ENCODE measurements at regions not wholly inside any gene's neighbourhood (a gene's known extent, or its start where the extent isn't known, plus 50 kb on each side); places are given as distances from the start of the nearest gene placed in this dataset.
"Not testable (repeated sequence)": the region's sequence is repeated elsewhere in the genome, so short reads cannot be mapped to it uniquely, and the experiment has no call there.

DNA sequence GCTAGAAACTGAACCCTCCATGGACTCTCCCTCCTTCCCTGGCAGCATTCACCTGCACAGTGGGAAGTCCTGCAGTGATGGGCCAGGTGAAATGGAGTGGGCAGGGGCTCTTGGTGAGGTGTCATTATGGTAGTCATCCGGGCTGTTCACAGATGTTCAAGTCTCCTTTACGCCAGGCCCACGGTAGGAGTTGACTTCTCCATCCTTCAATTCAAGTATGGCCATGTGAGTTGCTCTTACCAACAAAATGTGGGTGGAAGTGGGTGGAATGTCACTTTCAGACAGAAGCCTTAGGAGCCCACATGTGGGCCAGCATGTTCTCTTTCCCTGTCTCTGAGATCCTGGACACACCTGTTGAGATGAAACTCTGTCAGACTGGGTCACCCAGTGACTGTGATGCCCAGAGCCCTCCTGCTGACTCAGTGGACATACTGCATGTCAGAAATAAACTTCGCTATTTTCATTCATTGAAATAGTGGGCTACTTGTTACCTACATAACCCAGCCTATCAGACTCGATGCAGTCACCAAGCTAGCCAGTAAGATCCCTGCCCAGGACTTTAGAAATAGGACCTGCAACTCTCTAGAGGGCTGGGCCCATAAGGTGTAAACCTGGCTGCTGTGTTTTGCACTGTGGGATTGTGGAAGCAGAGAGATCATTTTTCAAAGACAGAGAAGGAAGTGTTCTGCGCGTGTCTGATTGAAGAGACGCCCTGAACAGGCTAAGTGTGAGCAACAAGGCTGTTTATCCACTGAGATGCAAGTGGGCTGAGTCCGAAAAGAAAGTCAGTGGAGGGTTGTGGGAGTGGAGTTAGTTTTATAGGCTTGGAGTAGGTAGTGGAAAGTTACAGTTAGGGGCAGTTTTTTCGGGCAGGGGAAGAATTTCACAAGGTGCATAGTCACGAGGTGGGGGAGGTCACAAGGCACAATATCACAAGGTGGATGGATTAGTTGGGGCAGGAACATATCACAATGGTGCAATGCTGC is 174.4 kb downstream of the TRIM43 start:
- not testable (repeated sequence) for DNase-seq (ENCODE audit: low read depth)

DNA sequence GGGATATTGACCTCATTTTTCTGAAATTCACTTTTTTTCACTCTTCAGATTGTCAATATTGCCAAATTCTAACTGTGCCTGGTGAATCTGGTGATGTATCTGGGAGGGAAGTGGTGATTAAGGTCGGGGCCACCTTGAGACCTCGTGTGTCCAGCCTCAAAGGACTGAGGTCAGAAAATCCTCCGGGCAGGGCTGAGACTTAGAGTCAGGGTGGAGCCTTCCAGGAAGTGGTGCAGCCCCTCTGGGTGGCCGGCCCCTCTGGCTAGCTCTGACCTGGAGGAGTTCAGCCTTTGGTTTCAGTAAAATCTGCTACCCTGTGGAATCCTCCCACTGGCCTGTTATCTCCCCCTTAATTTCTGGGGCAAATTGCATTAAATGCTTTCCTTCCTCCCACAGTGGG is 175.7 kb downstream of the TRIM43 start:
- DNase-seq (ENCODE audit: low read depth), result not testable (repeated sequence)

DNA sequence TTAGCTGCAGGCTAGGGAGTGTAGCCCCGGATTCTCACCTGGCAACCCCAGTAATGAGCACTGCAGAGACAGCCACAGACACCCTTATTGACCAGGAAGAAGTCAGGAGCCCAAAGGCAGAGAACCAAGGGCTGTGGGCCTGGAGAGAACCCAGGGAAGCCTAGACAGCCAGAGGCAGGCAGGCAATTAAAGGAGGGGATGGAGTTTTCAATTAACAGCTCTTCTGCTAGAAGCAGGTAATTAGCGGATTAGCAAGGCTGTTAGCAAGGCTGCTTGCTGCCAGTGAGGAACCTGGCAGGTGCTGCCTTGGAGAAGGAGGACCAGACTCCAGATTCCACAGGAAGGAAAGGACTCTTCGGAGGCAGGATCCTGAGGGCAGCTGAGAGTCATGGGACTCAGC is 176.1 kb downstream of the TRIM43 start:
- DNase-seq (ENCODE audit: low read depth), result not testable (repeated sequence)

DNA sequence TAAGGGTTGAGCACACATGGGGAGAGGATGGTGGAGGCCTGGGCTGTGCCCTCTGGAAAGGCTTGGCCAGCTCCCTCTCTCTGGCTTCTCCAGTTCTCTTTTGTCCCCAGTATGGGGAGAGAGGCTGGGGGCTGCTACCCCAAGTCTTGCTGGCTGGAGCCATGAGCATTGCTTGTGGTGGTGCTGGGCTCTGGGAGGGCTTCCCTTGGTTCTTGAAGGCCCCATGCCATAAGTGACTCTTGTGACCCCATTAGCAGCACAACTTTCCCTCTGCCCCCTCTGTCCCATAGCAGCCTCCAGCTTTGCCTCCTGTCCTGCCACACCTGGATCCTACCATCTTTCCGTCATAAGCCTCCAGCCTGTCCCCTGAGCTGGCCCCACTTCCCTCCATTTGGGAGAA is 177.5 kb downstream of the TRIM43 start:
- DNase-seq (ENCODE audit: low read depth), result not testable (repeated sequence)

DNA sequence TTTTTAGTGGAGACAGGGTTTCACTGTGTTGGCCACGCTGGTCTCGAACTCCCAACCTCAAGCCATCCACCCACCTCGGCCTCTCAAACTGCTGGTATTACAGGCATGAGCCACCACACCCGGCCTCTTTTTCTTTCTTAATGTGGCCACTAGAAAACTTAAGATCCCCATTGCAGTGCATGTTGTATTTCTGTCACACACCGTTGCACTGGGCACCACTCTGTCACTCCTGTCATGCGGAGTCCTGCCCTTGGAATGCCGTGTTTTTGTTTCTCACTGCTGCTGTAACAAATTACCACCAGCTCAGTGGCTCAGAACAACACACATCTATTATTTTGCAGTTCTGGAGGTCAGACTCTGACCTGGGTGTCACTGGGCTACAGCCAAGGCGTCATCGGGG is 178.9 kb downstream of the TRIM43 start:
- not testable (repeated sequence) for DNase-seq (ENCODE audit: low read depth)

DNA sequence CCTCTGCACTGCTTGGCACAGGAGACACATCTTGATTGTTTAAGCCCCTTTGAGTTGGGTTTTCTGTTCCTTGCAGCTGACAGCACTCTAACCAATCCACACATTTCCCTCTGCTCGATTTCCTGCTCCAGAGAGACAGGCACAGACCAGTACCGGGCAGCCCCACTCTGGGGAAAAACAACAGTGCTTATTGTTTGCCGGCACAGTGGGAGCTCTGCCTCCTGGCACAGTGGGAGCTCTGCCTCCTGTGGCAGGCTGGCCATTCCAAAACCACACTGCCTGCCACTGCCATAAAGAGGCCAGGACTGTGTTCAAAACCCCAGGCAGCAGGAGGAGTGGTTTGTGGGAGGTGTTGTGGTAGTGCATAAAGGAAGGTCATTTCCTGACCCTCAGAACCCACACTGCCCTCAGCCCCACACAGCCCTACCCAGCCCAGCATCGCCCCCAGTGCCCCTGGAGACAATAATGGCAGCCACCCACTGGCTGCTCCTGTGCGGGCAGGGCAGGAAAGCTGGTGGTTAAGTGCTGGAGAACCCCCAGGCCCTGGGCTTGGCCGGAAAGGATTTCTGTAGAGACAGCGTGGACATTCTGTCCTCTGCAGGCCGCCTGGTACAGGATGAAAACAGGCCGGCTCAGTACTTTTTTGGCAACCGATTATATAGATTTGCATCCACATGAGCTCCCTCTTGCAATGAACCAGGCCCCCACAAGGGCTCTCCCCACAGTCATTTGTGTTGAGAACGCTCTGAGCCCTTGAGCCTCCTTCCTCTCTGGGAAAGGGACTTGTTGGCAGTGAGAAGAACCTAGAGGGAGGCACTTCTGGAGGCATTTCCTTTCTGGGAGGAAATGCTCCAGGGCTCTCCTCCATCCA is 182.8 kb downstream of the TRIM43 start:
- not testable (repeated sequence) for DNase-seq (ENCODE audit: low read depth)

DNA sequence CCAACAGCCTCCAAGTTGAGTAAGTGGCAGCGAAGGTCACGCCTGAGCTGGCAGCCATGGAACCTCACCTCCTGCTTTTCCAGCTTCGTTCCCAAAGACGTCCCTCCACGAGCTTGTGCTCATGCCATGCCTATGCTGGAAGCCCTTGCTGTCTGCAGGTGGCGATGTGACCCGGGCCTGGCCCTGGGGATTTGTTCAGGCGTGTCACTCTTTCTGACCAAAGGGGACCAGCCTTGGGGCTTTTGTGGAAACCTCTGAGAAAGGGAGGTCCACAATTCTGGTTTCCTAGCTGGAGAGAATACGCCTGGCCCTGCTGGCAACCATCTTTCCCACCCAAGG is 183.4 kb downstream of the TRIM43 start:
- not testable (repeated sequence) for DNase-seq (ENCODE audit: low read depth)
